ENCODE measurements at regions not wholly inside any gene's neighbourhood (a gene's known extent, or its start where the extent isn't known, plus 50 kb on each side); places are given as distances from the start of the nearest gene placed in this dataset.
A peak's percentile ranks its signal among the peaks of the same experiment; 100 is the strongest.

DNA sequence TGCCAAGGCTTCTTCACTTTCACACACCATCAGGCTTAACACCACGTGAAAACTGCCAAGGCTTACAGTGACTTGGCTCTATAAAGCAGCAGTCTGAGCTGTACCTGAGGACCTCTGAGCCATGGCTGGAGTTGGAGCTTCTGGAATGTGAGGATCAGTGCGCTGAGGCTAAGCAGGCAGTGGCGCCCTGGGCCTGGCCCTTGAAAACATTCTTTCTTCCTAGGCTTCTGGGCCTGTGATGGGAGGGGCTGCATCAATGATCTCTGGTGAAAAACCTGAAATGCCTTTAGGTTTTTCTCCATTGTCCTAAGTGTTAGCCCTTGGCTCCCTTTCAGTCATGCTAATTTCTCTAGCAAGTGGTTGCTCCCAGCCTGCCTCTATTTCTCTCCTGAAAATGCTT, 192.5 kb upstream of the PCDH20 start:
- DNase-seq (ENCODE audit: low spot score) (peak; percentile 56), ATAC-seq (peak; percentile 98)
- Mint-ChIP-seq H3K27me3 (ENCODE audit: low read depth) (no peaks in the 10 kb centered on the region), H3K36me3 (peaks cover 13% of the 10 kb centered on the region), H3K9me3 (peaks cover 17% of the 10 kb centered on the region), H3K4me3 (no peak overlapping the region), H3K4me1 (peaks cover 13% of the 10 kb centered on the region), H3K27ac (no peak overlapping the region; the same call in 1 of the 2 replicates)
- ChIA-PET CTCF (no interaction called here), POLR2A (no interaction called here)
- TF ChIP-seq, protein P1, sequence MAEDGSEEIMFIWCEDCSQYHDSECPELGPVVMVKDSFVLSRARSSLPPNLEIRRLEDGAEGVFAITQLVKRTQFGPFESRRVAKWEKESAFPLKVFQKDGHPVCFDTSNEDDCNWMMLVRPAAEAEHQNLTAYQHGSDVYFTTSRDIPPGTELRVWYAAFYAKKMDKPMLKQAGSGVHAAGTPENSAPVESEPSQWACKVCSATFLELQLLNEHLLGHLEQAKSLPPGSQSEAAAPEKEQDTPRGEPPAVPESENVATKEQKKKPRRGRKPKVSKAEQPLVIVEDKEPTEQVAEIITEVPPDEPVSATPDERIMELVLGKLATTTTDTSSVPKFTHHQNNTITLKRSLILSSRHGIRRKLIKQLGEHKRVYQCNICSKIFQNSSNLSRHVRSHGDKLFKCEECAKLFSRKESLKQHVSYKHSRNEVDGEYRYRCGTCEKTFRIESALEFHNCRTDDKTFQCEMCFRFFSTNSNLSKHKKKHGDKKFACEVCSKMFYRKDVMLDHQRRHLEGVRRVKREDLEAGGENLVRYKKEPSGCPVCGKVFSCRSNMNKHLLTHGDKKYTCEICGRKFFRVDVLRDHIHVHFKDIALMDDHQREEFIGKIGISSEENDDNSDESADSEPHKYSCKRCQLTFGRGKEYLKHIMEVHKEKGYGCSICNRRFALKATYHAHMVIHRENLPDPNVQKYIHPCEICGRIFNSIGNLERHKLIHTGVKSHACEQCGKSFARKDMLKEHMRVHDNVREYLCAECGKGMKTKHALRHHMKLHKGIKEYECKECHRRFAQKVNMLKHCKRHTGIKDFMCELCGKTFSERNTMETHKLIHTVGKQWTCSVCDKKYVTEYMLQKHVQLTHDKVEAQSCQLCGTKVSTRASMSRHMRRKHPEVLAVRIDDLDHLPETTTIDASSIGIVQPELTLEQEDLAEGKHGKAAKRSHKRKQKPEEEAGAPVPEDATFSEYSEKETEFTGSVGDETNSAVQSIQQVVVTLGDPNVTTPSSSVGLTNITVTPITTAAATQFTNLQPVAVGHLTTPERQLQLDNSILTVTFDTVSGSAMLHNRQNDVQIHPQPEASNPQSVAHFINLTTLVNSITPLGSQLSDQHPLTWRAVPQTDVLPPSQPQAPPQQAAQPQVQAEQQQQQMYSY (CRISPR knock-in tag; IDR thresholded peaks at IDR 0.05), result no peak
- TF ChIP-seq, protein P2, sequence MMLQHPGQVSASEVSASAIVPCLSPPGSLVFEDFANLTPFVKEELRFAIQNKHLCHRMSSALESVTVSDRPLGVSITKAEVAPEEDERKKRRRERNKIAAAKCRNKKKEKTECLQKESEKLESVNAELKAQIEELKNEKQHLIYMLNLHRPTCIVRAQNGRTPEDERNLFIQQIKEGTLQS (CRISPR knock-in tag; conservative IDR thresholded peaks at IDR 0.05), result no peak
- no peak for TF ChIP-seq ZSCAN18 (CRISPR knock-in tag; IDR thresholded peaks at IDR 0.05)
- no peak for TF ChIP-seq ZBTB43 (CRISPR knock-in tag; IDR thresholded peaks at IDR 0.05)
- no peak for TF ChIP-seq NR3C1 (CRISPR knock-in tag; conservative IDR thresholded peaks at IDR 0.05; ENCODE audit: low read depth)
- no peak for TF ChIP-seq ZNF219 (CRISPR knock-in tag; IDR thresholded peaks at IDR 0.05; ENCODE audit: borderline replicate concordance)
- TF ChIP-seq, protein P3, sequence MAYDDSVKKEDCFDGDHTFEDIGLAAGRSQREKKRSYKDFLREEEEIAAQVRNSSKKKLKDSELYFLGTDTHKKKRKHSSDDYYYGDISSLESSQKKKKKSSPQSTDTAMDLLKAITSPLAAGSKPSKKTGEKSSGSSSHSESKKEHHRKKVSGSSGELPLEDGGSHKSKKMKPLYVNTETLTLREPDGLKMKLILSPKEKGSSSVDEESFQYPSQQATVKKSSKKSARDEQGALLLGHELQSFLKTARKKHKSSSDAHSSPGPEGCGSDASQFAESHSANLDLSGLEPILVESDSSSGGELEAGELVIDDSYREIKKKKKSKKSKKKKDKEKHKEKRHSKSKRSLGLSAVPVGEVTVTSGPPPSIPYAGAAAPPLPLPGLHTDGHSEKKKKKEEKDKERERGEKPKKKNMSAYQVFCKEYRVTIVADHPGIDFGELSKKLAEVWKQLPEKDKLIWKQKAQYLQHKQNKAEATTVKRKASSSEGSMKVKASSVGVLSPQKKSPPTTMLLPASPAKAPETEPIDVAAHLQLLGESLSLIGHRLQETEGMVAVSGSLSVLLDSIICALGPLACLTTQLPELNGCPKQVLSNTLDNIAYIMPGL (CRISPR knock-in tag; IDR thresholded peaks at IDR 0.05), result no peak
- no peak for TF ChIP-seq ZNF416 (CRISPR knock-in tag; IDR thresholded peaks at IDR 0.05)
- TF ChIP-seq ZMAT4 (CRISPR knock-in tag; IDR thresholded peaks at IDR 0.05), result no peak
- no peak for TF ChIP-seq MAX (CRISPR knock-in tag; IDR thresholded peaks at IDR 0.05)
- TF ChIP-seq ZNF263 (CRISPR knock-in tag; IDR thresholded peaks at IDR 0.05; ENCODE audit: low read depth), result no peak
- no peak for TF ChIP-seq TEAD1 (CRISPR knock-in tag; IDR thresholded peaks at IDR 0.05)

DNA sequence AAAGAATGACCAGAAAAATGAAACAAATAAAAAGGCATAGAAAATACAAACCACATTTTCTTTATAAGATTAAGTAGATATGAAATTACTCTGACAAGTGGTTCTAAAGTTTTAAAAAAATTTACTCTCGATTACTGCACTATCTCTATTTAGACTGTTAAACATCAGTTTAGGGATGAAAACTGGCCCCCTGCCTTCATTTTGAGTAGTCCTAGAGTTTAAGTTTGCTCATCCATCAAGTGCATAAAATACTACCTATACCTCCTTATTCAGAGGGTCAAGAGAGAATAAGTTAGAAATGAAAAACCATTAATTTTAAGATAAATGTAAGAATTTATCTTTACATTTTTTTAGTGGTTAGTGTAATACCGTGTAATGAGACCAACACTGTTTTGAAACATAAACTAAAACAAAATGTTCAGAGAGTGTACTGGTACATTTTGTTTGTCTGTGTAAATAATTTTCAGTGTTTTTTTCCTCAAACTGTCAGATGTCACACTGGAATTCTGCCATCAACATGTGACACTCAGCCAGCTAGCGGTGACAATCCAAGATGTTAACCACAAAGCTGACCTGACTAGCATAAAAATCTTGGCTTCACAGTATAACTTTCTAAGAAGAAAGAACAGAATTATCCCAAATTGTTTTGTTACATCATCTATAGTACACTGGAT, 184.8 kb upstream of the PCDH20 start:
- no peaks in the 10 kb centered on the region for H3K9me3 Mint-ChIP-seq
- no peak for TF ChIP-seq ZNF671 (CRISPR knock-in tag; IDR thresholded peaks at IDR 0.05)
- TF ChIP-seq FOXJ3 (CRISPR knock-in tag; IDR thresholded peaks at IDR 0.05; ENCODE audit: borderline replicate concordance), result no peak
- TF ChIP-seq ZNF423 (CRISPR knock-in tag; IDR thresholded peaks at IDR 0.05), result no peak
- TF ChIP-seq, protein P1 (CRISPR knock-in tag; IDR thresholded peaks at IDR 0.05), result no peak
- no peak for TF ChIP-seq ZNF263 (CRISPR knock-in tag; IDR thresholded peaks at IDR 0.05; ENCODE audit: low read depth)
- no peak for TF ChIP-seq ATF1 (CRISPR knock-in tag; IDR thresholded peaks at IDR 0.05)
- TF ChIP-seq, protein P4, sequence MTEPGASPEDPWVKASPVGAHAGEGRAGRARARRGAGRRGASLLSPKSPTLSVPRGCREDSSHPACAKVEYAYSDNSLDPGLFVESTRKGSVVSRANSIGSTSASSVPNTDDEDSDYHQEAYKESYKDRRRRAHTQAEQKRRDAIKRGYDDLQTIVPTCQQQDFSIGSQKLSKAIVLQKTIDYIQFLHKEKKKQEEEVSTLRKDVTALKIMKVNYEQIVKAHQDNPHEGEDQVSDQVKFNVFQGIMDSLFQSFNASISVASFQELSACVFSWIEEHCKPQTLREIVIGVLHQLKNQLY (CRISPR knock-in tag; IDR thresholded peaks at IDR 0.05), result no peak
- TF ChIP-seq ZNF232 (CRISPR knock-in tag; IDR thresholded peaks at IDR 0.05), result no peak
- no peak for TF ChIP-seq NR1H2 (CRISPR knock-in tag; IDR thresholded peaks at IDR 0.05)
- no peak for TF ChIP-seq IRF2 (CRISPR knock-in tag; IDR thresholded peaks at IDR 0.05; ENCODE audit: borderline replicate concordance, low read depth)
- TF ChIP-seq GABPB1 (CRISPR knock-in tag; IDR thresholded peaks at IDR 0.05), result no peak

More for the DNA sequence above, 184.8 kb upstream of the PCDH20 start:
- Mint-ChIP-seq H3K27me3 (ENCODE audit: low read depth) (no peaks in the 10 kb centered on the region), H3K4me3 (no peak overlapping the region), H3K36me3 (no peaks in the 10 kb centered on the region), H3K27ac (no peak overlapping the region), H3K4me1 (no peaks in the 10 kb centered on the region)
- ChIA-PET POLR2A (no interaction called here), CTCF (no interaction called here)
- no peak for DNase-seq (ENCODE audit: low spot score)
- no peak for ATAC-seq
